ENCODE measurements at regions not wholly inside any gene's neighbourhood (a gene's known extent, or its start where the extent isn't known, plus 50 kb on each side); places are given as distances from the start of the nearest gene placed in this dataset.

- TF ChIP-seq, protein P1, sequence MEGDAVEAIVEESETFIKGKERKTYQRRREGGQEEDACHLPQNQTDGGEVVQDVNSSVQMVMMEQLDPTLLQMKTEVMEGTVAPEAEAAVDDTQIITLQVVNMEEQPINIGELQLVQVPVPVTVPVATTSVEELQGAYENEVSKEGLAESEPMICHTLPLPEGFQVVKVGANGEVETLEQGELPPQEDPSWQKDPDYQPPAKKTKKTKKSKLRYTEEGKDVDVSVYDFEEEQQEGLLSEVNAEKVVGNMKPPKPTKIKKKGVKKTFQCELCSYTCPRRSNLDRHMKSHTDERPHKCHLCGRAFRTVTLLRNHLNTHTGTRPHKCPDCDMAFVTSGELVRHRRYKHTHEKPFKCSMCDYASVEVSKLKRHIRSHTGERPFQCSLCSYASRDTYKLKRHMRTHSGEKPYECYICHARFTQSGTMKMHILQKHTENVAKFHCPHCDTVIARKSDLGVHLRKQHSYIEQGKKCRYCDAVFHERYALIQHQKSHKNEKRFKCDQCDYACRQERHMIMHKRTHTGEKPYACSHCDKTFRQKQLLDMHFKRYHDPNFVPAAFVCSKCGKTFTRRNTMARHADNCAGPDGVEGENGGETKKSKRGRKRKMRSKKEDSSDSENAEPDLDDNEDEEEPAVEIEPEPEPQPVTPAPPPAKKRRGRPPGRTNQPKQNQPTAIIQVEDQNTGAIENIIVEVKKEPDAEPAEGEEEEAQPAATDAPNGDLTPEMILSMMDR (tag by site-specific recombination; IDR thresholded peaks at IDR 0.05) = no peak
- TF ChIP-seq TCF7L2 (IDR thresholded peaks at IDR 0.05; ENCODE audit: borderline replicate concordance, low read depth, low read length) = no peak
- TF ChIP-seq, protein P2, sequence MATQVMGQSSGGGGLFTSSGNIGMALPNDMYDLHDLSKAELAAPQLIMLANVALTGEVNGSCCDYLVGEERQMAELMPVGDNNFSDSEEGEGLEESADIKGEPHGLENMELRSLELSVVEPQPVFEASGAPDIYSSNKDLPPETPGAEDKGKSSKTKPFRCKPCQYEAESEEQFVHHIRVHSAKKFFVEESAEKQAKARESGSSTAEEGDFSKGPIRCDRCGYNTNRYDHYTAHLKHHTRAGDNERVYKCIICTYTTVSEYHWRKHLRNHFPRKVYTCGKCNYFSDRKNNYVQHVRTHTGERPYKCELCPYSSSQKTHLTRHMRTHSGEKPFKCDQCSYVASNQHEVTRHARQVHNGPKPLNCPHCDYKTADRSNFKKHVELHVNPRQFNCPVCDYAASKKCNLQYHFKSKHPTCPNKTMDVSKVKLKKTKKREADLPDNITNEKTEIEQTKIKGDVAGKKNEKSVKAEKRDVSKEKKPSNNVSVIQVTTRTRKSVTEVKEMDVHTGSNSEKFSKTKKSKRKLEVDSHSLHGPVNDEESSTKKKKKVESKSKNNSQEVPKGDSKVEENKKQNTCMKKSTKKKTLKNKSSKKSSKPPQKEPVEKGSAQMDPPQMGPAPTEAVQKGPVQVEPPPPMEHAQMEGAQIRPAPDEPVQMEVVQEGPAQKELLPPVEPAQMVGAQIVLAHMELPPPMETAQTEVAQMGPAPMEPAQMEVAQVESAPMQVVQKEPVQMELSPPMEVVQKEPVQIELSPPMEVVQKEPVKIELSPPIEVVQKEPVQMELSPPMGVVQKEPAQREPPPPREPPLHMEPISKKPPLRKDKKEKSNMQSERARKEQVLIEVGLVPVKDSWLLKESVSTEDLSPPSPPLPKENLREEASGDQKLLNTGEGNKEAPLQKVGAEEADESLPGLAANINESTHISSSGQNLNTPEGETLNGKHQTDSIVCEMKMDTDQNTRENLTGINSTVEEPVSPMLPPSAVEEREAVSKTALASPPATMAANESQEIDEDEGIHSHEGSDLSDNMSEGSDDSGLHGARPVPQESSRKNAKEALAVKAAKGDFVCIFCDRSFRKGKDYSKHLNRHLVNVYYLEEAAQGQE (tag by site-specific recombination; IDR thresholded peaks at IDR 0.05) = no peak
- no peak for TF ChIP-seq ZNF174 (tag by site-specific recombination; IDR thresholded peaks at IDR 0.05)
- TF ChIP-seq PRDM10 (tag by site-specific recombination; IDR thresholded peaks at IDR 0.05) = no peak
- TF ChIP-seq FEZF1 (tag by site-specific recombination; IDR thresholded peaks at IDR 0.05) = no peak
- no peak for TF ChIP-seq ZBTB8A (tag by site-specific recombination; IDR thresholded peaks at IDR 0.05)
- TF ChIP-seq ZNF626 (tag by site-specific recombination; IDR thresholded peaks at IDR 0.05) = no peak
- TF ChIP-seq, protein P3, sequence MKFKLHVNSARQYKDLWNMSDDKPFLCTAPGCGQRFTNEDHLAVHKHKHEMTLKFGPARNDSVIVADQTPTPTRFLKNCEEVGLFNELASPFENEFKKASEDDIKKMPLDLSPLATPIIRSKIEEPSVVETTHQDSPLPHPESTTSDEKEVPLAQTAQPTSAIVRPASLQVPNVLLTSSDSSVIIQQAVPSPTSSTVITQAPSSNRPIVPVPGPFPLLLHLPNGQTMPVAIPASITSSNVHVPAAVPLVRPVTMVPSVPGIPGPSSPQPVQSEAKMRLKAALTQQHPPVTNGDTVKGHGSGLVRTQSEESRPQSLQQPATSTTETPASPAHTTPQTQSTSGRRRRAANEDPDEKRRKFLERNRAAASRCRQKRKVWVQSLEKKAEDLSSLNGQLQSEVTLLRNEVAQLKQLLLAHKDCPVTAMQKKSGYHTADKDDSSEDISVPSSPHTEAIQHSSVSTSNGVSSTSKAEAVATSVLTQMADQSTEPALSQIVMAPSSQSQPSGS (tag by site-specific recombination; IDR thresholded peaks at IDR 0.05; ENCODE audit: low read depth) = no peak
- TF ChIP-seq, protein P4, sequence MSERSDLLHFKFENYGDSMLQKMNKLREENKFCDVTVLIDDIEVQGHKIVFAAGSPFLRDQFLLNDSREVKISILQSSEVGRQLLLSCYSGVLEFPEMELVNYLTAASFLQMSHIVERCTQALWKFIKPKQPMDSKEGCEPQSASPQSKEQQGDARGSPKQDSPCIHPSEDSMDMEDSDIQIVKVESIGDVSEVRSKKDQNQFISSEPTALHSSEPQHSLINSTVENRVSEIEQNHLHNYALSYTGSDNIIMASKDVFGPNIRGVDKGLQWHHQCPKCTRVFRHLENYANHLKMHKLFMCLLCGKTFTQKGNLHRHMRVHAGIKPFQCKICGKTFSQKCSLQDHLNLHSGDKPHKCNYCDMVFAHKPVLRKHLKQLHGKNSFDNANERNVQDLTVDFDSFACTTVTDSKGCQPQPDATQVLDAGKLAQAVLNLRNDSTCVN (tag by site-specific recombination; optimal IDR thresholded peaks at IDR 0.05) = no peak
- TF ChIP-seq, protein P5, sequence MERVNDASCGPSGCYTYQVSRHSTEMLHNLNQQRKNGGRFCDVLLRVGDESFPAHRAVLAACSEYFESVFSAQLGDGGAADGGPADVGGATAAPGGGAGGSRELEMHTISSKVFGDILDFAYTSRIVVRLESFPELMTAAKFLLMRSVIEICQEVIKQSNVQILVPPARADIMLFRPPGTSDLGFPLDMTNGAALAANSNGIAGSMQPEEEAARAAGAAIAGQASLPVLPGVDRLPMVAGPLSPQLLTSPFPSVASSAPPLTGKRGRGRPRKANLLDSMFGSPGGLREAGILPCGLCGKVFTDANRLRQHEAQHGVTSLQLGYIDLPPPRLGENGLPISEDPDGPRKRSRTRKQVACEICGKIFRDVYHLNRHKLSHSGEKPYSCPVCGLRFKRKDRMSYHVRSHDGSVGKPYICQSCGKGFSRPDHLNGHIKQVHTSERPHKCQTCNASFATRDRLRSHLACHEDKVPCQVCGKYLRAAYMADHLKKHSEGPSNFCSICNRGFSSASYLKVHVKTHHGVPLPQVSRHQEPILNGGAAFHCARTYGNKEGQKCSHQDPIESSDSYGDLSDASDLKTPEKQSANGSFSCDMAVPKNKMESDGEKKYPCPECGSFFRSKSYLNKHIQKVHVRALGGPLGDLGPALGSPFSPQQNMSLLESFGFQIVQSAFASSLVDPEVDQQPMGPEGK (tag by site-specific recombination; IDR thresholded peaks at IDR 0.05) = no peak
- TF ChIP-seq ZNF350 (tag by site-specific recombination; IDR thresholded peaks at IDR 0.05) = no peak
Observed at GRCh38 chr1:208587110-208587509, 342.9 kb upstream of the PLXNA2 start.
